Stomach (tissue), 8 donors: ENCODE measurements at regions not wholly inside any gene's neighbourhood (a gene's known extent, or its start where the extent isn't known, plus 50 kb on each side); places are given as distances from the start of the nearest gene placed in this dataset.

Experiments used
- DNase-seq, 2 donors: peaks; one replicate each; pipeline versions ENCODE4 v3.0.0 to v3.0.0-alpha.2; 2013 to 2019
- H3K27ac ChIP-seq, 5 donors: fragments of 200-600 bp in 4 of 5; sonication (generic) in 4 of 5; one replicate each; pipeline ENCODE4 v1.5.1; 2013 to 2019; ENCODE audit warnings: mild to moderate bottlenecking in 1 of 5, moderate library complexity in 1 of 5
- H3K27me3 ChIP-seq, 3 donors: fragments of 200-600 bp; sonication (generic); one replicate each; pipeline ENCODE4 v1.5.1; 2017 to 2019; ENCODE audit warnings: mixed run types in 1 of 3
- H3K36me3 ChIP-seq, 4 donors: fragments of 200-600 bp; sonication (generic); 1 replicate in 3 of 4; 2 replicates in 1 of 4; pipeline ENCODE4 v1.5.1; 2016 to 2019
- H3K4me1 ChIP-seq, 4 donors: fragments of 200-600 bp; sonication (generic); one replicate each; pipeline ENCODE4 v1.5.1; 2016 to 2019
- H3K4me3 ChIP-seq, 4 donors: fragments of 200-600 bp; sonication (generic) in 3 of 4; one replicate each; pipeline ENCODE4 v1.5.1; 2016 to 2019; ENCODE audit warnings: mild to moderate bottlenecking in 1 of 4
- H3K9me3 ChIP-seq, 4 donors: fragments of 200-600 bp; sonication (generic); one replicate each; pipeline ENCODE4 v1.5.1; 2016 to 2019
- EP300 ChIP-seq: sonication (generic); formaldehyde crosslinking; IDR thresholded peaks from one replicate; pipeline ENCODE4 v1.6.1; 2017; ENCODE audit warnings: antibody characterized with exemption
- POLR2A ChIP-seq, 4 donors: fragments of 450-650 bp; IDR thresholded peaks; one replicate each; pipeline ENCODE4 v1.6.1; 2016; ENCODE audit warnings: antibody characterized with exemption in 4 of 4, control low read depth in 2 of 4, mild to moderate bottlenecking in 1 of 4, moderate library complexity in 1 of 4
- POLR2AphosphoS5 ChIP-seq, 3 donors: sonication (generic); formaldehyde crosslinking; IDR thresholded peaks; one replicate each; pipeline ENCODE4 v1.6.1; 2016; ENCODE audit warnings: antibody characterized with exemption in 3 of 3
- WGBS, 5 donors: extraction: QIAGEN DNeasy Blood & Tissue Kit in 3 of 5; methylation state at CpG; one replicate each; pipeline versions ENCODE4 v1.1.5 to v1.1.7; 2013 to 2018; 5-methylcytosine and 5-hydroxymethylcytosine counted together
- intact Hi-C: fragments of 100-400 bp; cut with DNase I; formaldehyde crosslinking; loops from one replicate; pipeline ENCODE4 v1.15.1; 2023; ENCODE audit warnings: low total_unique reads
- TF ChIP-seq, protein P1 (sequence below), 7 experiments: fragments of 450-650 bp in 4 of 7; fragments of 200-600 bp in 3 of 7; sonication (generic) in 3 of 7; IDR thresholded peaks; one replicate each; pipeline ENCODE4 v1.5.1; 2016 to 2019; ENCODE audit warnings: antibody characterized with exemption in 7 of 7, control low read depth in 2 of 7, mild to moderate bottlenecking in 1 of 7
- donor health status: healthy with polysubstance abuse.
- donor health status: Bipolar disorder and iron deficiency.
- donor health status: healthy.

DNA sequence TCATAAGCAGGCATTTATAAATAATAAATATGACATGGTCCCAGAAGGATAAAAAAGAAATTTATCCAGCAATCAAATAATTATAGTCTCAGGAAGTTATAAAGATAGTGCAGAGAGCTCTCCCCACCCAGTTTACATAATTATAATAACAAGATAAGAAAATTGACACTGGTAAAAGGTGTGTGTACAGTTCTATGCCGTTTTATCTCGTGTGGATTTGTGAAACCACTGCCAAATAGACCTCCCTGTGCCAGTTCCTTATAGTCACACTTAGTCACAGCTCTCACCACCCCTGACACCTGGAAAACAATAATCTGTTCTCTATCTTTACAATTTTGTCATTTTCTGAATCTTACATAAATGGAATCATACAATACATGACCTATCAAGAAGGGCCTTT lies 320.1 kb downstream of the KBTBD8 start:
- TF ChIP-seq EP300 (no peak), POLR2A (IDR thresholded peaks at IDR 0.05) (no peak), POLR2AphosphoS5 (IDR thresholded peaks at IDR 0.05) (peak in 2 of 3 donors; percentile 11 to 29)
- TF ChIP-seq, protein P1, sequence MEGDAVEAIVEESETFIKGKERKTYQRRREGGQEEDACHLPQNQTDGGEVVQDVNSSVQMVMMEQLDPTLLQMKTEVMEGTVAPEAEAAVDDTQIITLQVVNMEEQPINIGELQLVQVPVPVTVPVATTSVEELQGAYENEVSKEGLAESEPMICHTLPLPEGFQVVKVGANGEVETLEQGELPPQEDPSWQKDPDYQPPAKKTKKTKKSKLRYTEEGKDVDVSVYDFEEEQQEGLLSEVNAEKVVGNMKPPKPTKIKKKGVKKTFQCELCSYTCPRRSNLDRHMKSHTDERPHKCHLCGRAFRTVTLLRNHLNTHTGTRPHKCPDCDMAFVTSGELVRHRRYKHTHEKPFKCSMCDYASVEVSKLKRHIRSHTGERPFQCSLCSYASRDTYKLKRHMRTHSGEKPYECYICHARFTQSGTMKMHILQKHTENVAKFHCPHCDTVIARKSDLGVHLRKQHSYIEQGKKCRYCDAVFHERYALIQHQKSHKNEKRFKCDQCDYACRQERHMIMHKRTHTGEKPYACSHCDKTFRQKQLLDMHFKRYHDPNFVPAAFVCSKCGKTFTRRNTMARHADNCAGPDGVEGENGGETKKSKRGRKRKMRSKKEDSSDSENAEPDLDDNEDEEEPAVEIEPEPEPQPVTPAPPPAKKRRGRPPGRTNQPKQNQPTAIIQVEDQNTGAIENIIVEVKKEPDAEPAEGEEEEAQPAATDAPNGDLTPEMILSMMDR (IDR thresholded peaks at IDR 0.05), result no peak
- Histone ChIP-seq H3K4me3 (no peak overlapping the region), H3K9me3 (peaks cover 0 to 8% (median 6%) of the 10 kb centered on the region in 4 donors), H3K4me1 (peaks cover 0 to 9% (median 0%) of the 10 kb centered on the region in 4 donors), H3K36me3 (no peaks in the 10 kb centered on the region), H3K27me3 (no peaks in the 10 kb centered on the region), H3K27ac (no peak overlapping the region)
- 30 to 62% (median 35%) methylated on average over 2 of the region's 2 CpGs for WGBS, 5 donors
- peak in 1 of 2 donors; percentile 11 for DNase-seq
- intact Hi-C loops, result no loop called here

DNA sequence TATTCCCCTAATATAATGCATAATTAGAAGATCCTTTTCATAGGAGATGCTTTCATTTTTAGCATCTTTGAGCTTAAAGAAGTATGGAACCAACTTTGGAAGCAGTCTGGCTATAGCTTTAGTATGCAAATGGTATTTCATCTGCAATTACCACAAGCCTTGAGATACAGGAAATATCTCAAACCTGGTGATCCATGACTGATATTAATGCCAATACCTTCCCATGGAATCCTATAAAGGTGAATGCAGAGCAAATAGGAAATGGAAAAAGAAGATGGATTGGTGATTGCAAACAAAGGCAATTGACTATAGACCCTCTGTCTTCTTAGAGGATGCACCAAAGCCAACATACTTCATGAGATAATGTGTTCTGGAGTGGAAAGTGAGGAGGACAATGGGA lies 326.4 kb downstream of the KBTBD8 start:
- no peaks in the 10 kb centered on the region for H3K4me1 ChIP-seq
- no peak for DNase-seq
- no peaks in the 10 kb centered on the region for H3K36me3 ChIP-seq
- H3K4me3 ChIP-seq, result no peak overlapping the region
- intact Hi-C loops, result no loop called here
- H3K27ac ChIP-seq, result no peak overlapping the region
- peaks cover 0 to 8% (median 6%) of the 10 kb centered on the region in 4 donors for H3K9me3 ChIP-seq
- no peaks in the 10 kb centered on the region for H3K27me3 ChIP-seq
- TF ChIP-seq POLR2AphosphoS5 (IDR thresholded peaks at IDR 0.05), result no peak
- TF ChIP-seq EP300, result no peak
- TF ChIP-seq POLR2A (IDR thresholded peaks at IDR 0.05), result no peak
- TF ChIP-seq, protein P1 (IDR thresholded peaks at IDR 0.05), result no peak
